Effector memory CD8-positive, alpha-beta T cell (primary cell): ENCODE measurements at regions not wholly inside any gene's neighbourhood (a gene's known extent, or its start where the extent isn't known, plus 50 kb on each side); places are given as distances from the start of the nearest gene placed in this dataset.

Source experiments
- ATAC-seq: fragments of 150-1000 bp; cut with Tn5 transposase; replicated peaks from 2 replicates; pipeline ENCODE4 v1.10.0; 2021; ENCODE audit warnings: mild to moderate bottlenecking, moderate library complexity
- DNase-seq, 3 experiments: peaks; one replicate each; pipeline ENCODE4 v3.0.0; 2021
- H3K27ac Mint-ChIP-seq, 2 donors: one replicate each; pipeline ENCODE4 v1.8.0; 2022; ENCODE audit warnings: mild to moderate bottlenecking in 2 of 2, mixed read lengths in 2 of 2, moderate library complexity in 2 of 2
- H3K27me3 Mint-ChIP-seq, 2 donors: one replicate each; pipeline ENCODE4 v1.8.0; 2022; ENCODE audit warnings: mixed read lengths in 2 of 2
- H3K36me3 Mint-ChIP-seq: one replicate; pipeline ENCODE4 v1.8.0; 2022; ENCODE audit warnings: mild to moderate bottlenecking, moderate library complexity, mixed read lengths; ENCODE audit not compliant: insufficient read depth
- H3K4me1 Mint-ChIP-seq, 2 donors: one replicate each; pipeline ENCODE4 v1.8.0; 2022; ENCODE audit warnings: low read depth in 2 of 2, mixed read lengths in 2 of 2
- H3K4me3 Mint-ChIP-seq, 2 donors: one replicate each; pipeline ENCODE4 v1.8.0; 2022; ENCODE audit warnings: mild to moderate bottlenecking in 2 of 2, mixed read lengths in 2 of 2, moderate library complexity in 2 of 2
- H3K9me3 Mint-ChIP-seq, 2 donors: one replicate each; pipeline ENCODE4 v1.8.0; 2022; ENCODE audit warnings: mixed read lengths in 2 of 2

DNA sequence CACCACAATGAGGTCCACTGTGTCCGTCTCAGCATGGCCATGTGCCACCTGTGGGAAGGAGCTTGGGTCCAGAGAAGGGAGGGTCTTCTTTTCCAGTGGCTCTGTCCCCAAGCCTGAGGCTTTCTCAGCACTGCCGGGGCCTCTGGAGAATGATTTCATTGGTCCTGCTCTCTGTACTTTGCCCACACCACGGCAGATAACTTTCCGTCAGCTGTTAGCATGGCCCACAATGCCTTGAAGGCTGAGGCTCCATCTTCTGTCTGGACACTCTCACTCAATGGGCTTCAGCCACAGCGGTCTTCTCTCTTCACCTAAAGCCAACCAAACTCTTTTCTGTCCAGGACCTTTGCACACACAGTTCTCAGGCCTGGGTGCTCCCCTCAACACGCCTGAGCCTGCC is 192.5 kb downstream of the CXCL12 start:
- Mint-ChIP-seq H3K27me3 (peaks cover 4 to 26% of the 10 kb centered on the region in 2 donors), H3K27ac (no peak overlapping the region), H3K36me3 (no peaks in the 10 kb centered on the region), H3K4me1 (peaks cover 0 to 2% of the 10 kb centered on the region in 2 donors), H3K9me3 (peaks cover 4 to 11% of the 10 kb centered on the region in 2 donors), H3K4me3 (no peak overlapping the region)
- DNase-seq = no peak
- no peak for ATAC-seq

DNA sequence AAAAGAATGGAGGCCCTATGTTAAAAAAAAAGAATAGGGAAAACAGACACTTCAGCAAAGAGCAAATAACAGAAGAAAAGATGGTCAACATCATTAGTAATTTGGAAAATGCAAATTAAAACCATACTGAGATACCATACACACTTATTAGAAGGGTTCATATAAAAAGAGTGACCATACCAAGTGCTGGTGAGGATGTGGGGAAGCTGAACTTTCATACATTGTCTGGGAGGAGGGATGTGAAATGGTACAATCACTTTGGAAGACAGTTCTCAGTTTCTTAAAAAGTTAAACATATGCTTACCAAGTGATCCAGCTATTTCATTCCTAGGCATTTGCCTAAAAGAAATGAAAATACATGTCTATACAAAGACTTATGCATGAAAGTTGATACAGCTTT is 194.4 kb downstream of the CXCL12 start:
- Mint-ChIP-seq H3K27me3 (peaks cover 12 to 35% of the 10 kb centered on the region in 2 donors), H3K36me3 (no peaks in the 10 kb centered on the region), H3K4me1 (no peaks in the 10 kb centered on the region), H3K4me3 (no peak overlapping the region), H3K9me3 (peaks cover 4 to 11% of the 10 kb centered on the region in 2 donors), H3K27ac (no peak overlapping the region)
- ATAC-seq (no peak), DNase-seq (no peak)

DNA sequence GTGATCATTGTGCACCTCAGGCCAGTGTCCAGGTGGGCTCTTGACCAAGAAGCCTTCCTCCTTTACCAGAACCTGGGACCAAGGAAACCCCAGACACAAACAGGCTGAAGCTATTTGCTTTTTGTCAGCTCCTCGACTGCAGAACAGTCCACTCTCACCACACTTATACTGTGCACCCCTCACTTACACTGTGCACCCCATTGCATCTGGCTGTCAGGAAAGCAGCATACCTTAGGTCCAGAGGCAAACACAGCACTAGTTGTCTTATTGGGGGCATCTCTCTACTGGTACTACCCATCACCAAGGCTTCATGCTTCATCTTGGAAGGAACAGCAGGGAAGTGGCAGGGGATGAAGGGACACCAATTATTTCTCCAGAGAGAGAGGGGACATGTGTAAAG is 198.1 kb downstream of the CXCL12 start:
- ATAC-seq (no peak), DNase-seq (no peak)
- Mint-ChIP-seq H3K4me3 (no peak overlapping the region), H3K4me1 (no peaks in the 10 kb centered on the region), H3K27me3 (peaks cover 19 to 25% of the 10 kb centered on the region in 2 donors), H3K27ac (no peak overlapping the region), H3K9me3 (peaks cover 4 to 11% of the 10 kb centered on the region in 2 donors), H3K36me3 (no peaks in the 10 kb centered on the region)

DNA sequence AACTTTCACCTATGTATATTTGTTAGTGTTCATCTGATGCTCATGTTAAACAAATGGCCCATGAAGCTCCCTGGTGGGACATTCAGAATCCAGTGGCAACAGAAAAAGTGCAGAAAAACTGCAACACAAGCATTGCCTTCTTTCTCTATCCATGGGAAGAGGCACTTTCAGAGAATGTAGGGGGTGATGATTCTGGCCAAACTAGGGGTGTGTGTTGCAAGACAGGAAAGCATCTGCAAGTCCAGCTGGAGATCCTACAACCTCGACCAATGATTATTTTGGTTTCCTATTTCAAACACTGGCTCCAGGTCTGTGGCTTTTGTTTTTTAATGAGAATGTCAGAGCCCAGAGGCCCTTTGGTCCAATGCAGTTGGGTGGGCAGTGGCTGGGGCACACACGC is 198.7 kb downstream of the CXCL12 start:
- Mint-ChIP-seq H3K27ac (no peak overlapping the region), H3K27me3 (peaks cover 19 to 25% of the 10 kb centered on the region in 2 donors), H3K4me1 (no peaks in the 10 kb centered on the region), H3K36me3 (no peaks in the 10 kb centered on the region), H3K9me3 (peaks cover 4 to 10% of the 10 kb centered on the region in 2 donors), H3K4me3 (no peak overlapping the region)
- DNase-seq (no peak), ATAC-seq (no peak)

DNA sequence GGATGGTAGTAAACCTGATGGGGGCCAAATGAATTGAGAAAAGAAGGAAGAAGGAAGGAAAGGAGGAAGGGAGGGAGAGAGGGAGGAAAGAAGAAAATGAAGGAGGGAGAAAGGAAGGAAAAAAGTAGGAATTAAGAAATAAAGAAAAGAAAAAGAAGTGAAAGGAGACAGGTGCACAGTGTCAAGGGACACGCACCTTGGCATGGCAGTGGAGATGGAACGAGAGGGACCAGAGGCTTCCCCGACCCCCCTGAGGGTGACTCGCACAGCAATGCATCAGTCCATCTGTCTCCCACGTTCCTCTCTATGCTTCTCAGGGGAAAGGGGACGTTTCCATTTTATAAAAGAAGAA is 199.6 kb downstream of the CXCL12 start:
- Mint-ChIP-seq H3K9me3 (peaks cover 1% of the 10 kb centered on the region in 2 donors), H3K27me3 (peaks cover 19 to 25% of the 10 kb centered on the region in 2 donors), H3K4me3 (no peak overlapping the region), H3K36me3 (no peaks in the 10 kb centered on the region), H3K4me1 (no peaks in the 10 kb centered on the region), H3K27ac (no peak overlapping the region)
- no peak for DNase-seq
- ATAC-seq = no peak

DNA sequence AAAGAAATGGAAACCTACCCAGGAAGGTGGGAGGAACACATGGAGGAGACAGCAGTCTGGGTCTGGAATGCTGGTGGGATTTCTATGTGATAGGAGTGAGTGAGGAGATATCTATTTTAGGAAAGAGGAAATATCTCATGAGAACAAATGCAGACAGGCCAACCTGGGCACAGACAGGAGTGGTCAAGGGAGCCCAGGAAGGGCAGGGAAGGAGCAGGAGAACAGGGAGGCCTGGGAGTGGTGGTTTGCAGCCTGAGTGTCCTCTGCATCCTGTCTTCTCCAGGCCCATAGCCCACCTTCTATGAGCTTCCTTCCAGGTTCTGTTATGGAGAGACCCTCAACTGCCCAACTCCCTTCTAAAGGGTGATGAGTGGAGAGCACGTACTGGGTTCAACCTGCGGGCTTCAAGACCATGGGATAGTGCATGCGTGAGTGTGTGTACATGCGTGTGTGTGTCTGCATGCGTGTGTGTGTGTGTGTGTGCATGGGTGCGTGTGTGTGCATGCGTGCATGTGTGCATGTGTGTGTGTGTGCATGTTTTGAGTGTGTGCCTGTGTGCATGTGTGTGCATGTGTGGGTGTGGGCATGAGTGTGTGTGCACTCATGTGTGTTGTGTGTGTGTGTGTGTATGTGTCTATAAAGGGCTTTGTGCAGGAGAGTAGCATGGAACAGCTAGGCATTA is 200.1 kb downstream of the CXCL12 start:
- no peak overlapping the region for H3K27ac Mint-ChIP-seq
- no peaks in the 10 kb centered on the region for H3K4me1 Mint-ChIP-seq
- no peak for ATAC-seq
- H3K27me3 Mint-ChIP-seq = peaks cover 19 to 25% of the 10 kb centered on the region in 2 donors
- no peak for DNase-seq
- H3K9me3 Mint-ChIP-seq = peaks cover 0 to 1% of the 10 kb centered on the region in 2 donors
- H3K36me3 Mint-ChIP-seq = no peaks in the 10 kb centered on the region
- H3K4me3 Mint-ChIP-seq = no peak overlapping the region

DNA sequence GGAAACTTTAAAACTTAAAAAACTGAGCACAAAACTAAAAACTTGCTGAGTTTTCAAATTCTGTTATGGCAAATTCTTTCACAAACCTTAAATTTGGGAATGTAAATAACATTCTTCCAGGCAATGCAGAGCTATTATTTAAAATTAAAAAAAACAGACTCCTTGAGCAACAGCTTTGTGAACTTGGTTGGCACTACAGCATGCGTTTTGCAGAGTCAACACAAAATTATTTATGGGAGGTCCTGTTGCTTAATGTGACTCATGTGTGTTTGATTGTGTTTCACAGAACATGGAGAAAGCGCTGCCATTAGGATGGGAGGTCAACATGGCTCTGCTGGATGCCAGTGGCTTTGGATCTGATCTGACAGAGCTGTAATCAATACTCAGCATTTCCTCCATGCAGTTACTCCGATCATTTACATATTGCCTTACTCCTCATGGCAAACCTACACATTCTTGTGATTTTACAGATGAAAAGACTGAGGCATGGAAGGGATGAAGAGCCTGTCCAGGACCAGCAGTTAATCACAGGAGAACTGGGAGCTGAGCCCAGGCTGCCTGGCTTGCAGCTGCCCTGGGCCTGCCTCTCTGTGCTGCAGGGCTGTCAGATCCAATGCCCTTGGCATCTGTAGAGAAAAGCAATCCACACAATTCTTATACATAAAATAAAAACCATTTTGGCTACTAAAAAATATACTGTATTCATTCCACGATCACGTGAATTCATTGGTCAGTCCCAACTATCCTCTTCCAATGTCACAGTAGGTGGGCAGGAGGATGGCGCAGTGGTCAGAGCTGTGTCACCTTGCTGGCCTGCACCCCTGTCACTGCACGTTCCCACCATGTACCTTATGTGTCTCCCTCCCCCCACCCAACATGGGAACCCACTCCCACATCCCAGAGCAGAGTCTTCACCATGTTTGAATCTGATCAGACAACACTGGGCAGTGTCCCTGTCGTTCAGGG is 200.9 kb downstream of the CXCL12 start:
- Mint-ChIP-seq H3K36me3 (no peaks in the 10 kb centered on the region), H3K27ac (no peak overlapping the region), H3K4me3 (no peak overlapping the region), H3K27me3 (peaks cover 19 to 25% of the 10 kb centered on the region in 2 donors), H3K4me1 (no peaks in the 10 kb centered on the region), H3K9me3 (peaks cover 0 to 1% of the 10 kb centered on the region in 2 donors)
- DNase-seq = no peak
- ATAC-seq = no peak

DNA sequence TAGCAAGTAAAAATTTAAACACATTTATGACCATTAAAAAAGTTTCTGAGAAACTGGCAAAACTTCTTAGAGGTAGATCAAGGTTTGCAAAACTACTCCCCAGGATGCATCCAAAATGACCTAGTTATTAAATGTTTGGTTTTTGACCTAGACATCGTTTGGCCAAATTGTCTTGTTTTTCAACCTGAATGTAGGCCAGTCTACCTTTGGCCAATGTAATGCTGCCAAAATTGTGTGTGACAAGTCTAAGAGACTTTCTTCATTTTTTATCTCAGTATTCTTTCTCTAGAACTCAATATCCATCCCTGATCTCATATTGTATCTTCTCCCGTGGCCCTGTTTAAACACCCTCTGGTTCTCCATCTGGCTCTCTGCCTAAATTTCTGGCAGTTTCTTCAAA is 202.0 kb downstream of the CXCL12 start:
- ATAC-seq = no peak
- Mint-ChIP-seq H3K4me3 (no peak overlapping the region), H3K36me3 (no peaks in the 10 kb centered on the region)

DNA sequence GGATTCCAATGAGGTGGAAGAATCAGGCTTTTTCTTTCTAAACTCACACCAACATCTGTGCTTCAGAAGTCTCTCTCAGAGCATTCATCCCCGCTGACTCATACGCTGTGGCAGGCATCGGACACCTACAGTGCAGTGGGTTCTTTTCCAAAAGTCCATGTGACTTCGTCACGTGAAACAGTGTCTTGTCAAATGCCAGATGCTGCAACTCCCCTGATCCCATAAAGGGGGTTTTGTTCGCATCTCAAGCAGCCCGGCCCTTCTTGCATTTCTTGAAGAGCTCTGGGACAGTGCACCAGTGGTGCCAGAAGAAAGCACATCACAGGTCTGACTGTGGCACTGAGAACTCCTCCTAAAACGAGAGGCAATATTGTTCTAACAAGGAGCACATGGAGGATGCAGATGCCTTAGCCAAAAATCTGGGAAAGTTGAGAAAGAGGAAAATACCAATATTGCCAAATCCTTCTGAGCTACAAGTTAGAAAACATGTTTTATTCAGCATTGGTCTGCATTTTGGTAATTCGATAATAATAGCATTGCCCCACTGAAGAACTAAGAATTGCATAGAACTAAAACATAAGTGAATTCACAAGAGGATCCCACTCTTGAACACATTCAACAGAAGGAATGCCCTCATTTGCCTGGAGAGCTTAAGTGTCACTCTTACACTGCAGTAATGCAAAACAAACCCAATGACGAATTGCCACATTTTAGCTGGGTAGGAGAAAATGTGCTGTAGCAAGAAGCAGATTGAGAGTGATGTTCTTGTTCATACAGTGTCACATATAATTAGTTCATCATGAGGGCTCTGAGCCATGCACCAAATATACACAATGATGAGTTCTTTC is 204.4 kb downstream of the CXCL12 start:
- ATAC-seq (no peak), DNase-seq (no peak)
- no peaks in the 10 kb centered on the region for H3K4me1 Mint-ChIP-seq
- no peak overlapping the region for H3K4me3 Mint-ChIP-seq
- peaks cover 14 to 26% of the 10 kb centered on the region in 2 donors for H3K27me3 Mint-ChIP-seq
- no peak overlapping the region for H3K27ac Mint-ChIP-seq
- H3K36me3 Mint-ChIP-seq = no peaks in the 10 kb centered on the region
- no peaks in the 10 kb centered on the region for H3K9me3 Mint-ChIP-seq

More for the DNA sequence above, 202.0 kb downstream of the CXCL12 start:
- Mint-ChIP-seq H3K4me1 (no peaks in the 10 kb centered on the region), H3K27ac (no peak overlapping the region), H3K9me3 (no peaks in the 10 kb centered on the region), H3K27me3 (peaks cover 19 to 25% of the 10 kb centered on the region in 2 donors)
- no peak for DNase-seq

DNA sequence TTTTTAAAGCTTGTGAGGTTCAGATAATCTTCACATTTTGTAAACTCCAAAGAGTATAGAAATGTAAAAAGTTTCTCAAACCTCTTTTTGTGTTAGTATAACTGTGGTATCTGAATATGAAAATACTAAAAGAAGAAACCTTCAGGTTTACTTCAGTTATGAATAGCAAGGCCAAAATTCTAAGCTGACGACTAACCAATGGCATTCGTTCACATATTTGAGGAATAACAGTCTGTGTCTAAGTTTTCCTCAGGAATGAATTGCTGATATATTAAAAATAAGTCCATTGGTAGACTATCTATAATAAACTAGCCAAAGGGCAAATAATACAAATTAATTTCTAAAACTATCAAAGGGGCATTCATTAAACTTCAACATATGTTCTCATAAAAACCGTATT is 206.0 kb downstream of the CXCL12 start:
- Mint-ChIP-seq H3K4me3 (no peak overlapping the region), H3K4me1 (no peaks in the 10 kb centered on the region), H3K9me3 (no peaks in the 10 kb centered on the region), H3K27me3 (peaks cover 0 to 17% of the 10 kb centered on the region in 2 donors), H3K27ac (no peak overlapping the region), H3K36me3 (no peaks in the 10 kb centered on the region)
- ATAC-seq = no peak
- DNase-seq = no peak

DNA sequence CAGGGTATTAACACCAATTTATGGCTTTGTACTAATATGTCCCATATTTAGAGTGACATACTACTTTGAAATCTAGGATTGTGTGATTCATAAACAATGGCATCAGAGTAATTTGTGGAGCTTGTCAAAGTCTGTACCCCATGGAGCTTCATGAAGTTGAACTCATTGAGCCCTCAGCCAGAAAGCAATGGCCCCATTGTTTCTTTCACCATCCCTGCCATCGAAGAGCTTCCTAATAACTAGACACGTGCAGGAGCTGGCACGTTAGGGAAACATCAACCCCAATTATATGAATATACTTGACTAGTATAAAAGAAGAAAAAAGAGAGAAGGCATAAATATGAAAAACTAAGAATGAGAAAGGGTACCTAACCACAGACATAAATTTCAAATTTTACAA is 206.6 kb downstream of the CXCL12 start:
- H3K36me3 Mint-ChIP-seq = no peaks in the 10 kb centered on the region
- no peak overlapping the region for H3K27ac Mint-ChIP-seq
- H3K27me3 Mint-ChIP-seq = peaks cover 0 to 17% of the 10 kb centered on the region in 2 donors
- DNase-seq = no peak
- H3K4me1 Mint-ChIP-seq = no peaks in the 10 kb centered on the region
- H3K9me3 Mint-ChIP-seq = no peaks in the 10 kb centered on the region
- ATAC-seq = no peak
- no peak overlapping the region for H3K4me3 Mint-ChIP-seq

DNA sequence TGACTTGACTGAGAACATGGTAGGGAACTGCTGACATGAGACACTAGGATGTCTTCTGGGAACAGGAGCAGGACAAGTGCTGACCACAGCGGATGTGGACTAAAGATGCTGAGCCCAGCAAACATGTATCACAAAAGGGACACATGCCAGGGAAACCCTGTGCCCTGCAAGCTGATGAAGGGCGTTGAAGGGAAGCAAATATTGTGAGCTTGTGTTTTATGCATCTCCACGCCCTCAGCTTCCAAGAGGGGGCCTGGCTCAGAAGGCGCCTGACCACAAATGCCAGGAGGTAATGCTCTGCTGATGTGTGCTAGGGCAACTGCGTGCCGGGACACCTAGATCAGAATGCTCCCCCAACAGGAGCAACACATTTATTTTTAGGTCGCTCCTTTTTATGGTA is 207.3 kb downstream of the CXCL12 start:
- no peaks in the 10 kb centered on the region for H3K4me1 Mint-ChIP-seq

DNA sequence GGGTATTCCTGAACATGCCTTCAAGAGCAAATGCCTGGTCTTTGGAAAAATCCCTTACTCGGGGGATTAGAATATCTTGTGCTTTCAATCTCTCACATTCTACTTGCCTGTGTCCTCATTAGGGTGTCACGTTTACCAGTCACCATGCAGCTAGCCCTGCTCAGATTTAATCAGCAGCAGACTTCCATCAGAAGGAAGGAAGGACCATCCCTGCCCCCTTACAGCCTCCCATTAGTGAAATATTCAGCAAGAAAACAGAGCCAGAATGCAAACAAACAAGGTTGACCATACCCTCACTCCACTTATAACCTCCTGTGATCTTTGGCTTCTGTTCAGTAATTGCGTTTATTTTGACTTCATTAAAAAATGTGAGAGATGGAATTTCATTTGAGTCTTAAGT is 208.6 kb downstream of the CXCL12 start:
- no peaks in the 10 kb centered on the region for H3K36me3 Mint-ChIP-seq
- H3K4me1 Mint-ChIP-seq = no peaks in the 10 kb centered on the region
- DNase-seq (no peak), ATAC-seq (no peak)
- H3K9me3 Mint-ChIP-seq = no peaks in the 10 kb centered on the region
- H3K27ac Mint-ChIP-seq = no peak overlapping the region
- H3K4me3 Mint-ChIP-seq = no peak overlapping the region
- H3K27me3 Mint-ChIP-seq = peaks cover 4 to 25% of the 10 kb centered on the region in 2 donors

More for the DNA sequence above, 207.3 kb downstream of the CXCL12 start:
- Mint-ChIP-seq H3K27me3 (peaks cover 0 to 17% of the 10 kb centered on the region in 2 donors), H3K36me3 (no peaks in the 10 kb centered on the region), H3K4me3 (no peak overlapping the region), H3K9me3 (no peaks in the 10 kb centered on the region), H3K27ac (no peak overlapping the region)
- no peak for ATAC-seq
- no peak for DNase-seq
